ENCODE measurements at regions not wholly inside any gene's neighbourhood (a gene's known extent, or its start where the extent isn't known, plus 50 kb on each side); places are given as distances from the start of the nearest gene placed in this dataset.

GRCh38 chrX:39674490-39675161, 423.1 kb downstream of the BCOR start:
- H3K79me2 ChIP-seq (ENCODE audit: control insufficient read depth, low read length): no peaks in the 10 kb centered on the region
- no peak overlapping the region for H3K27ac ChIP-seq (ENCODE audit: low read depth, low read length)
- H3K4me3 ChIP-seq (ENCODE audit: low read length): no peak overlapping the region
- no peaks in the 10 kb centered on the region for H3F3A ChIP-seq (ENCODE audit: control insufficient read depth, insufficient read depth)
- no peaks in the 10 kb centered on the region for H4K20me1 ChIP-seq (ENCODE audit: control insufficient read depth, insufficient read depth, low read depth, low read length)
- H3K9me2 ChIP-seq (replicated peaks; ENCODE audit: control insufficient read depth, low read length): no peaks in the 10 kb centered on the region
- H3K4me2 ChIP-seq (ENCODE audit: low read length): no peak overlapping the region
- no peaks in the 10 kb centered on the region for H3K27me3 ChIP-seq (ENCODE audit: control insufficient read depth, low read length)
- H3K9me3 ChIP-seq (ENCODE audit: control insufficient read depth, insufficient read depth, low read length): no peaks in the 10 kb centered on the region
- TF ChIP-seq CTCF (IDR thresholded peaks at IDR 0.05; ENCODE audit: low read depth, low read length, poor library complexity, severe bottlenecking) (no peak), EZH2phosphoT487 (IDR thresholded peaks at IDR 0.05; ENCODE audit: borderline replicate concordance, low read length) (no peak)
- H3K4me1 ChIP-seq (ENCODE audit: control insufficient read depth, low read length): no peaks in the 10 kb centered on the region
- H3K36me3 ChIP-seq (ENCODE audit: control insufficient read depth, low read length): no peaks in the 10 kb centered on the region

- H4K20me1 ChIP-seq (ENCODE audit: control insufficient read depth, insufficient read depth, low read depth, low read length): no peaks in the 10 kb centered on the region
- H3K27me3 ChIP-seq (ENCODE audit: control insufficient read depth, low read length): no peaks in the 10 kb centered on the region
- H3K27ac ChIP-seq (ENCODE audit: low read depth, low read length): no peak overlapping the region
- no peaks in the 10 kb centered on the region for H3K36me3 ChIP-seq (ENCODE audit: control insufficient read depth, low read length)
- no peaks in the 10 kb centered on the region for H3K79me2 ChIP-seq (ENCODE audit: control insufficient read depth, low read length)
- H3K4me1 ChIP-seq (ENCODE audit: control insufficient read depth, low read length): no peaks in the 10 kb centered on the region
- H3K4me2 ChIP-seq (ENCODE audit: low read length): no peak overlapping the region
- no peak overlapping the region for H3K4me3 ChIP-seq (ENCODE audit: low read length)
- TF ChIP-seq CTCF (IDR thresholded peaks at IDR 0.05; ENCODE audit: low read depth, low read length, poor library complexity, severe bottlenecking) (no peak), EZH2phosphoT487 (IDR thresholded peaks at IDR 0.05; ENCODE audit: borderline replicate concordance, low read length) (no peak)
- H3K9me2 ChIP-seq (replicated peaks; ENCODE audit: control insufficient read depth, low read length): no peaks in the 10 kb centered on the region
- no peaks in the 10 kb centered on the region for H3F3A ChIP-seq (ENCODE audit: control insufficient read depth, insufficient read depth)
- no peaks in the 10 kb centered on the region for H3K9me3 ChIP-seq (ENCODE audit: control insufficient read depth, insufficient read depth, low read length)
Observed at GRCh38 chrX:39675162-39675553, 422.6 kb downstream of the BCOR start.

- Histone ChIP-seq H3K36me3 (ENCODE audit: control insufficient read depth, low read length) (no peaks in the 10 kb centered on the region), H3K79me2 (ENCODE audit: control insufficient read depth, low read length) (no peaks in the 10 kb centered on the region), H3K4me3 (ENCODE audit: low read length) (no peak overlapping the region), H4K20me1 (ENCODE audit: control insufficient read depth, insufficient read depth, low read depth, low read length) (no peaks in the 10 kb centered on the region), H3K9me3 (ENCODE audit: control insufficient read depth, insufficient read depth, low read length) (no peaks in the 10 kb centered on the region), H3K9me2 (replicated peaks; ENCODE audit: control insufficient read depth, low read length) (no peaks in the 10 kb centered on the region), H3F3A (ENCODE audit: control insufficient read depth, insufficient read depth) (no peaks in the 10 kb centered on the region), H3K4me1 (ENCODE audit: control insufficient read depth, low read length) (no peaks in the 10 kb centered on the region), H3K4me2 (ENCODE audit: low read length) (no peak overlapping the region), H3K27ac (ENCODE audit: low read depth, low read length) (no peak overlapping the region), H3K27me3 (ENCODE audit: control insufficient read depth, low read length) (no peaks in the 10 kb centered on the region)
- TF ChIP-seq CTCF (IDR thresholded peaks at IDR 0.05; ENCODE audit: low read depth, low read length, poor library complexity, severe bottlenecking) (no peak), EZH2phosphoT487 (IDR thresholded peaks at IDR 0.05; ENCODE audit: borderline replicate concordance, low read length) (no peak)
Observed at GRCh38 chrX:39675619-39676018, 422.1 kb downstream of the BCOR start.

Data from DOHH2 (cell line).